IMR-90 (cell line): ENCODE measurements at regions not wholly inside any gene's neighbourhood (a gene's known extent, or its start where the extent isn't known, plus 50 kb on each side); places are given as distances from the start of the nearest gene placed in this dataset.

Source experiments
- ATAC-seq: fragments of 200-7000 bp; cut with Tn5 transposase; 2 replicates; pipeline ENCODE4 v1.9.1; 2020; ENCODE audit warnings: low read depth, mild to moderate bottlenecking, moderate library complexity
- BruUV-seq: library from RNA; stranded (reverse); fragments of 400-500 nt; replicated peaks from 2 replicates; lab custom pipeline; 2021; lab: Mats Ljungman, UMichigan
- CTCF ChIA-PET: fragments of 300-600 bp; formaldehyde crosslinking; extraction: SDS; loops from one replicate; lab custom pipeline; 2021; ENCODE audit warnings: antibody characterized with exemption; lab: Yijun Ruan, JAX
- POLR2A ChIA-PET: fragments of 300-600 bp; sonication (Branson Sonifier 250); formaldehyde crosslinking; loops from one replicate; lab custom pipeline; 2022; ENCODE audit warnings: antibody characterized with exemption; ENCODE audit not compliant: unreplicated experiment; lab: Charles Lee
- DNase-seq: peaks from one replicate; pipeline ENCODE4 v3.0.0; 2013
- H2AFZ ChIP-seq: replicated peaks from 2 replicates; pipeline ENCODE3; 2013; ENCODE audit warnings: low read length, mild to moderate bottlenecking; ENCODE audit not compliant: poor library complexity
- H2AK5ac ChIP-seq: 2 replicates; pipeline ENCODE4 v1.6.1; 2013; ENCODE audit warnings: low read depth, low read length, inconsistent platforms
- H2AK9ac ChIP-seq: replicated peaks from 2 replicates; pipeline ENCODE3; 2013; ENCODE audit warnings: mild to moderate bottlenecking, low read depth, low read length, moderate library complexity; ENCODE audit not compliant: poor library complexity
- H2BK120ac ChIP-seq: 2 replicates; pipeline ENCODE4 v1.6.1; 2013; ENCODE audit warnings: low read depth, low read length, inconsistent platforms
- H2BK15ac ChIP-seq: 3 replicates; pipeline ENCODE4 v1.6.1; 2013; ENCODE audit warnings: low read depth, low read length, inconsistent platforms
- H2BK20ac ChIP-seq: 2 replicates; pipeline ENCODE4 v1.6.1; 2013; ENCODE audit warnings: low read depth, mild to moderate bottlenecking, inconsistent platforms, low read length, moderate library complexity
- H2BK5ac ChIP-seq: 2 replicates; pipeline ENCODE4 v1.6.1; 2013; ENCODE audit warnings: mild to moderate bottlenecking, low read depth, low read length, inconsistent platforms; ENCODE audit not compliant: poor library complexity, severe bottlenecking
- H3K14ac ChIP-seq: replicated peaks from 2 replicates; pipeline ENCODE4 v1.6.1; 2013; ENCODE audit warnings: low read depth, low read length, inconsistent platforms
- H3K18ac ChIP-seq: 2 replicates; pipeline ENCODE4 v1.6.1; 2013; ENCODE audit warnings: low read depth, low read length, control low read depth
- H3K23ac ChIP-seq: 2 replicates; pipeline ENCODE4 v1.6.1; 2013; ENCODE audit warnings: low read depth, low read length, inconsistent platforms
- H3K27ac ChIP-seq: 2 replicates; pipeline ENCODE4 v1.5.1; 2013; ENCODE audit warnings: mild to moderate bottlenecking, control low read depth, low read length; ENCODE audit not compliant: insufficient read depth
- H3K27me3 ChIP-seq: 2 replicates; pipeline ENCODE4 v1.6.1; 2013; ENCODE audit warnings: low read length; ENCODE audit not compliant: control insufficient read depth, insufficient read depth
- H3K36me3 ChIP-seq: 2 replicates; pipeline ENCODE4 v1.6.1; 2013; ENCODE audit warnings: low read length, mixed read lengths; ENCODE audit not compliant: control insufficient read depth, insufficient read depth
- H3K4ac ChIP-seq: 2 replicates; pipeline ENCODE4 v1.6.1; 2013; ENCODE audit warnings: low read depth, low read length, inconsistent platforms
- H3K4me1 ChIP-seq: 2 replicates; pipeline ENCODE4 v1.6.1; 2013; ENCODE audit warnings: low read length, mixed read lengths; ENCODE audit not compliant: control insufficient read depth, insufficient read depth
- H3K4me2 ChIP-seq: 2 replicates; pipeline ENCODE4 v1.6.1; 2013; ENCODE audit warnings: low read depth, mild to moderate bottlenecking, control low read depth, low read length, moderate library complexity
- H3K4me3 ChIP-seq: 2 replicates; pipeline ENCODE4 v1.5.1; 2013; ENCODE audit warnings: low read depth, mild to moderate bottlenecking, control low read depth, low read length, moderate library complexity; ENCODE audit not compliant: insufficient read depth
- H3K56ac ChIP-seq: 2 replicates; pipeline ENCODE4 v1.6.1; 2013; ENCODE audit warnings: low read length, inconsistent platforms; ENCODE audit not compliant: insufficient read depth; ENCODE audit errors: extremely low read depth
- H3K79me1 ChIP-seq, 2 experiments: 2 replicates each; pipeline ENCODE4 v1.6.1; 2013; ENCODE audit warnings: low read length in 2 of 2, inconsistent platforms in 1 of 2, low read depth in 1 of 2
- H3K9ac ChIP-seq: 2 replicates; pipeline ENCODE4 v1.6.1; 2013; ENCODE audit warnings: low read depth, low read length, control low read depth
- H3K9me1 ChIP-seq: 2 replicates; pipeline ENCODE4 v1.6.1; 2013; ENCODE audit warnings: low read length, inconsistent platforms; ENCODE audit not compliant: insufficient read depth
- H3K9me3 ChIP-seq: 2 replicates; pipeline ENCODE4 v1.6.1; 2013; ENCODE audit warnings: low read length; ENCODE audit not compliant: control insufficient read depth, insufficient read depth
- H4K20me1 ChIP-seq: 2 replicates; pipeline ENCODE4 v1.6.1; 2013; ENCODE audit warnings: low read length, inconsistent platforms; ENCODE audit not compliant: insufficient read depth
- H4K5ac ChIP-seq: 2 replicates; pipeline ENCODE4 v1.6.1; 2013; ENCODE audit warnings: mild to moderate bottlenecking, low read depth, low read length, control low read depth
- H4K8ac ChIP-seq, 2 experiments: 2 replicates each; pipeline ENCODE4 v1.6.1; 2013; ENCODE audit warnings: low read depth in 2 of 2, low read length in 2 of 2, control low read depth in 1 of 2, inconsistent platforms in 1 of 2
- H4K91ac ChIP-seq: 2 replicates; pipeline ENCODE4 v1.6.1; 2013; ENCODE audit warnings: low read depth, low read length, inconsistent platforms; ENCODE audit not compliant: insufficient read depth
- CEBPB ChIP-seq: IDR thresholded peaks from 2 replicates; pipeline ENCODE4 v1.6.1; 2012; ENCODE audit warnings: low read depth, low read length, improper control_type of control experiment
- FOS ChIP-seq: fragments of 150-350 bp; IDR thresholded peaks from 2 replicates; pipeline ENCODE4 v1.6.1; 2016; ENCODE audit warnings: low read depth, low read length
- RFX5 ChIP-seq: IDR thresholded peaks from 2 replicates; pipeline ENCODE4 v1.8.0; 2012; ENCODE audit warnings: low read depth, mild to moderate bottlenecking, low read length, moderate library complexity
- WGBS, 2 experiments: methylation state at CpG; one replicate each; pipeline versions ENCODE4 v1.1.5 to v1.1.7; 2013; ENCODE audit warnings: missing lambda C conversion rate in 2 of 2; ENCODE audit not compliant: insufficient read length in 1 of 2; ENCODE audit errors: extremely low coverage in 2 of 2; 5-methylcytosine and 5-hydroxymethylcytosine counted together
- dilution Hi-C: fragments of 300-500 bp; cut with HindIII; formaldehyde crosslinking; loops from one replicate; pipeline ENCODE4 v1.14.3; 2018; ENCODE audit warnings: low sequenced_read_pairs; ENCODE audit not compliant: unreplicated experiment
- in situ Hi-C: fragments of 300-500 bp; cut with MboI; formaldehyde crosslinking; loops from 3 replicates; pipeline ENCODE4 v1.14.3; 2019; ENCODE audit warnings: low sequenced_read_pairs, inconsistent platforms, mixed read lengths
- intact Hi-C: fragments of 100-400 bp; cut with micrococcal nuclease; formaldehyde crosslinking; loops from 2 replicates; pipeline ENCODE4 v1.10.0; 2022

- Histone ChIP-seq H4K91ac (no peak overlapping the region), H2BK5ac (no peak overlapping the region), H2AK5ac (no peak overlapping the region), H3K27ac (no peak overlapping the region), H3K56ac (no peak overlapping the region), H2BK15ac (no peak overlapping the region), H4K20me1 (no peaks in the 10 kb centered on the region), H3K4me2 (no peak overlapping the region), H3K14ac (no peak overlapping the region), H2BK120ac (no peak overlapping the region), H3K4me3 (no peak overlapping the region), H4K5ac (no peak overlapping the region), H3K79me1 (no peaks in the 10 kb centered on the region), H4K8ac (no peak overlapping the region), H2AK9ac (no peak overlapping the region), H2BK20ac (no peak overlapping the region), H3K4me1 (peaks cover 2% of the 10 kb centered on the region; the same call in 1 of the 2 replicates), H3K18ac (no peak overlapping the region), H3K23ac (no peak overlapping the region), H3K9me1 (no peaks in the 10 kb centered on the region), H3K4ac (no peak overlapping the region), H3K9ac (no peak overlapping the region), H3K9me3 (no peaks in the 10 kb centered on the region), H2AFZ (no peak overlapping the region), H3K36me3 (no peaks in the 10 kb centered on the region), H3K27me3 (no peaks in the 10 kb centered on the region)
- POLR2A ChIA-PET, result no interaction called here
- dilution Hi-C loops, result no loop called here
- no CpG with 5 or more reads among the region's 1 CpG for WGBS, 2 experiments
- ATAC-seq, result no peak
- no peak for TF ChIP-seq CEBPB
- TF ChIP-seq RFX5, result no peak
- TF ChIP-seq FOS, result no peak
- no peak for DNase-seq
- intact Hi-C loops, result loop anchor here (10.0 kb wide), 1 partner anchor 517 kb away; no protein-coding TSS in a partner anchor
- BruUV-seq, result no TSS peak
- in situ Hi-C loops, result loop anchor here (10.0 kb wide), 2 partner anchors 177 to 1037 kb away; partner anchors contain the start of gene TGFB2
- CTCF ChIA-PET, result interaction anchor here (0.9 kb wide), 1 partner anchor 168 kb away, joined by 4 read pairs; no protein-coding TSS in a partner anchor
Measured at GRCh38 chr1:219381396-219381795, 207.7 kb downstream of the LYPLAL1 start.
